ENCODE measurements at regions not wholly inside any gene's neighbourhood (a gene's known extent, or its start where the extent isn't known, plus 50 kb on each side); places are given as distances from the start of the nearest gene placed in this dataset.

GRCh38 chr19:31612873-31613272, 263.6 kb upstream of the TSHZ3 start:
- dilution Hi-C loops (cut with MboI; ENCODE audit: extremely low pct_ligation_motif_present, low sequenced_read_pairs): no loop called here
- Histone ChIP-seq H3K79me2 (ENCODE audit: control insufficient read depth, insufficient read depth, low read length) (no peaks in the 10 kb centered on the region), H3K9ac (ENCODE audit: control insufficient read depth, extremely low read depth, insufficient read depth, low read length) (no peak overlapping the region), H3K27ac (ENCODE audit: control insufficient read depth, insufficient read depth, low read length) (no peak overlapping the region), H4K20me1 (ENCODE audit: control insufficient read depth, extremely low read depth, insufficient read depth, low read length) (no peaks in the 10 kb centered on the region), H3K27me3 (ENCODE audit: control insufficient read depth, extremely low read depth, insufficient read depth, low read length) (no peaks in the 10 kb centered on the region), H3K4me1 (ENCODE audit: control insufficient read depth, extremely low read depth, insufficient read depth, low read length) (no peaks in the 10 kb centered on the region), H3K9me3 (ENCODE audit: control insufficient read depth, low read depth, low read length) (no peaks in the 10 kb centered on the region), H3K4me2 (ENCODE audit: control insufficient read depth, extremely low read depth, insufficient read depth, low read depth, low read length) (no peak overlapping the region), H3K4me3 (ENCODE audit: control insufficient read depth in 2 of 3, extremely low read depth in 1 of 3, insufficient read depth in 2 of 3, low read depth in 1 of 3, low read length in 3 of 3) (no peak overlapping the region), H3K9me1 (ENCODE audit: control insufficient read depth, extremely low read depth, insufficient read depth, low read length) (no peaks in the 10 kb centered on the region), H3K36me3 (ENCODE audit: control insufficient read depth in 2 of 2, extremely low read depth in 1 of 2, insufficient read depth in 2 of 2, low read length in 2 of 2) (no peaks in the 10 kb centered on the region), H2AFZ (ENCODE audit: control insufficient read depth, low read length) (no peak overlapping the region)
- FAIRE-seq (no peak), DNase-seq (ENCODE audit: low read depth, low spot score) (no peak)
- TF ChIP-seq CTCF (optimal IDR thresholded peaks at IDR 0.05 in 1 of 3, IDR thresholded peaks at IDR 0.05 in 1 of 3, conservative IDR thresholded peaks at IDR 0.05 in 1 of 3; ENCODE audit: extremely low read depth in 1 of 3, insufficient read depth in 2 of 3, low read length in 3 of 3) (no peak), EZH2 (IDR thresholded peaks at IDR 0.05; ENCODE audit: low read length) (no peak)

- peaks cover under 1% of the 10 kb centered on the region for H3K9me3 ChIP-seq (ENCODE audit: control insufficient read depth, low read depth, low read length)
- H3K4me2 ChIP-seq (ENCODE audit: control insufficient read depth, extremely low read depth, insufficient read depth, low read depth, low read length): no peak overlapping the region
- H3K4me3 ChIP-seq (ENCODE audit: control insufficient read depth in 2 of 3, extremely low read depth in 1 of 3, insufficient read depth in 2 of 3, low read depth in 1 of 3, low read length in 3 of 3): no peak overlapping the region
- no peak overlapping the region for H2AFZ ChIP-seq (ENCODE audit: control insufficient read depth, low read length)
- FAIRE-seq (no peak), DNase-seq (ENCODE audit: low read depth, low spot score) (no peak)
- no peaks in the 10 kb centered on the region for H3K4me1 ChIP-seq (ENCODE audit: control insufficient read depth, extremely low read depth, insufficient read depth, low read length)
- H3K79me2 ChIP-seq (ENCODE audit: control insufficient read depth, insufficient read depth, low read length): no peaks in the 10 kb centered on the region
- H4K20me1 ChIP-seq (ENCODE audit: control insufficient read depth, extremely low read depth, insufficient read depth, low read length): no peaks in the 10 kb centered on the region
- no peaks in the 10 kb centered on the region for H3K9me1 ChIP-seq (ENCODE audit: control insufficient read depth, extremely low read depth, insufficient read depth, low read length)
- no peaks in the 10 kb centered on the region for H3K27me3 ChIP-seq (ENCODE audit: control insufficient read depth, extremely low read depth, insufficient read depth, low read length)
- dilution Hi-C loops (cut with MboI; ENCODE audit: extremely low pct_ligation_motif_present, low sequenced_read_pairs): no loop called here
- no peaks in the 10 kb centered on the region for H3K36me3 ChIP-seq (ENCODE audit: control insufficient read depth in 2 of 2, extremely low read depth in 1 of 2, insufficient read depth in 2 of 2, low read length in 2 of 2)
- no peak overlapping the region for H3K9ac ChIP-seq (ENCODE audit: control insufficient read depth, extremely low read depth, insufficient read depth, low read length)
- no peak for TF ChIP-seq CTCF (optimal IDR thresholded peaks at IDR 0.05 in 1 of 3, IDR thresholded peaks at IDR 0.05 in 1 of 3, conservative IDR thresholded peaks at IDR 0.05 in 1 of 3; ENCODE audit: extremely low read depth in 1 of 3, insufficient read depth in 2 of 3, low read length in 3 of 3)
- TF ChIP-seq EZH2 (IDR thresholded peaks at IDR 0.05; ENCODE audit: low read length): no peak
- H3K27ac ChIP-seq (ENCODE audit: control insufficient read depth, insufficient read depth, low read length): no peak overlapping the region
These were observed 264.5 kb upstream of the TSHZ3 start for GRCh38 chr19:31613683-31614219.

Data from keratinocyte (primary cell).